Upper lobe of left lung (tissue), 6 donors: ENCODE measurements at regions not wholly inside any gene's neighbourhood (a gene's known extent, or its start where the extent isn't known, plus 50 kb on each side); places are given as distances from the start of the nearest gene placed in this dataset.

Experiments used
- ATAC-seq, 2 donors: fragments of 200-7000 bp; cut with Tn5 transposase; one replicate each; pipeline ENCODE4 v1.9.1; 2022; ENCODE audit warnings: mild to moderate bottlenecking in 2 of 2, moderate library complexity in 2 of 2; ENCODE audit not compliant: low FRiP score in 2 of 2
- DNase-seq, 2 donors: peaks; one replicate each; pipeline ENCODE4 v3.0.0-alpha.2; 2019 to 2020
- H3K27ac ChIP-seq, 4 donors: fragments of 200-600 bp; sonication (generic); one replicate each; pipeline ENCODE4 v1.5.1; 2016 to 2019
- H3K27me3 ChIP-seq, 4 donors: fragments of 200-600 bp; sonication (generic); one replicate each; pipeline ENCODE4 v1.5.1; 2017 to 2019
- H3K36me3 ChIP-seq, 4 donors: fragments of 200-600 bp; sonication (generic); one replicate each; pipeline ENCODE4 v1.5.1; 2016 to 2019
- H3K4me1 ChIP-seq, 4 donors: fragments of 200-600 bp; sonication (generic); one replicate each; pipeline ENCODE4 v1.5.1; 2018 to 2019
- H3K4me3 ChIP-seq, 4 donors: fragments of 200-600 bp; sonication (generic); one replicate each; pipeline ENCODE4 v1.5.1; 2017 to 2019; ENCODE audit warnings: mild to moderate bottlenecking in 2 of 4, moderate library complexity in 1 of 4
- H3K9me3 ChIP-seq, 4 donors: fragments of 200-600 bp; sonication (generic); one replicate each; pipeline ENCODE4 v1.5.1; 2018 to 2019
- EP300 ChIP-seq, 4 donors: sonication (generic); formaldehyde crosslinking; IDR thresholded peaks; one replicate each; pipeline ENCODE4 v1.5.1; 2017; ENCODE audit warnings: antibody characterized with exemption in 4 of 4, control low read depth in 2 of 4
- POLR2A ChIP-seq, 4 donors: fragments of 450-650 bp; IDR thresholded peaks; one replicate each; pipeline ENCODE4 v1.5.1; 2016 to 2017; ENCODE audit warnings: antibody characterized with exemption in 4 of 4, mild to moderate bottlenecking in 2 of 4
- POLR2AphosphoS5 ChIP-seq, 2 donors: sonication (generic); formaldehyde crosslinking; IDR thresholded peaks; one replicate each; pipeline ENCODE4 v1.5.1; 2017; ENCODE audit warnings: antibody characterized with exemption in 2 of 2
- WGBS, 2 donors: methylation state at CpG; one replicate each; pipeline ENCODE4 v1.1.5; 2017 to 2018; 5-methylcytosine and 5-hydroxymethylcytosine counted together
- TF ChIP-seq, protein P1 (sequence below), 6 experiments: fragments of 450-650 bp in 4 of 6; fragments of 200-600 bp in 2 of 6; sonication (generic) in 2 of 6; IDR thresholded peaks; one replicate each; pipeline ENCODE4 v1.5.1; 2016 to 2019; ENCODE audit warnings: antibody characterized with exemption in 6 of 6
- donor health status: DM: no; HTN: no; CAD: no; lungs with moderate emphysema.
- donor health status: DM: no; HTN: yes; CAD: no; lungs with severe emphysema.

- Histone ChIP-seq H3K36me3 (no peaks in the 10 kb centered on the region), H3K4me3 (no peak overlapping the region), H3K4me1 (no peaks in the 10 kb centered on the region), H3K27ac (no peak overlapping the region), H3K27me3 (no peaks in the 10 kb centered on the region), H3K9me3 (no peaks in the 10 kb centered on the region)
- no peak for DNase-seq
- 77 to 82% methylated on average over 1 of the region's 1 CpG for WGBS, 2 donors
- ATAC-seq, result no peak
- TF ChIP-seq EP300 (IDR thresholded peaks at IDR 0.05) (no peak), POLR2A (IDR thresholded peaks at IDR 0.05) (no peak), POLR2AphosphoS5 (IDR thresholded peaks at IDR 0.05) (no peak)
- TF ChIP-seq, protein P1, sequence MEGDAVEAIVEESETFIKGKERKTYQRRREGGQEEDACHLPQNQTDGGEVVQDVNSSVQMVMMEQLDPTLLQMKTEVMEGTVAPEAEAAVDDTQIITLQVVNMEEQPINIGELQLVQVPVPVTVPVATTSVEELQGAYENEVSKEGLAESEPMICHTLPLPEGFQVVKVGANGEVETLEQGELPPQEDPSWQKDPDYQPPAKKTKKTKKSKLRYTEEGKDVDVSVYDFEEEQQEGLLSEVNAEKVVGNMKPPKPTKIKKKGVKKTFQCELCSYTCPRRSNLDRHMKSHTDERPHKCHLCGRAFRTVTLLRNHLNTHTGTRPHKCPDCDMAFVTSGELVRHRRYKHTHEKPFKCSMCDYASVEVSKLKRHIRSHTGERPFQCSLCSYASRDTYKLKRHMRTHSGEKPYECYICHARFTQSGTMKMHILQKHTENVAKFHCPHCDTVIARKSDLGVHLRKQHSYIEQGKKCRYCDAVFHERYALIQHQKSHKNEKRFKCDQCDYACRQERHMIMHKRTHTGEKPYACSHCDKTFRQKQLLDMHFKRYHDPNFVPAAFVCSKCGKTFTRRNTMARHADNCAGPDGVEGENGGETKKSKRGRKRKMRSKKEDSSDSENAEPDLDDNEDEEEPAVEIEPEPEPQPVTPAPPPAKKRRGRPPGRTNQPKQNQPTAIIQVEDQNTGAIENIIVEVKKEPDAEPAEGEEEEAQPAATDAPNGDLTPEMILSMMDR (IDR thresholded peaks at IDR 0.05), result no peak
Observed at GRCh38 chr6:81226957-81227356, 525.5 kb downstream of the TENT5A start.

- no peaks in the 10 kb centered on the region for H3K4me1 ChIP-seq
- no peak for ATAC-seq
- WGBS, 2 donors, result 69 to 83% methylated on average over 2 to 3 of the region's 3 CpGs
- DNase-seq, result no peak
- no peak overlapping the region for H3K27ac ChIP-seq
- H3K9me3 ChIP-seq, result peaks cover 0 to 9% (median 0%) of the 10 kb centered on the region in 4 donors
- H3K4me3 ChIP-seq, result no peak overlapping the region
- H3K27me3 ChIP-seq, result no peaks in the 10 kb centered on the region
- no peak for TF ChIP-seq POLR2A (IDR thresholded peaks at IDR 0.05)
- TF ChIP-seq EP300 (IDR thresholded peaks at IDR 0.05), result no peak
- TF ChIP-seq POLR2AphosphoS5 (IDR thresholded peaks at IDR 0.05), result no peak
- TF ChIP-seq, protein P1 (IDR thresholded peaks at IDR 0.05), result no peak
- no peaks in the 10 kb centered on the region for H3K36me3 ChIP-seq
Observed at GRCh38 chr6:81216668-81217067, 535.8 kb downstream of the TENT5A start.

DNA sequence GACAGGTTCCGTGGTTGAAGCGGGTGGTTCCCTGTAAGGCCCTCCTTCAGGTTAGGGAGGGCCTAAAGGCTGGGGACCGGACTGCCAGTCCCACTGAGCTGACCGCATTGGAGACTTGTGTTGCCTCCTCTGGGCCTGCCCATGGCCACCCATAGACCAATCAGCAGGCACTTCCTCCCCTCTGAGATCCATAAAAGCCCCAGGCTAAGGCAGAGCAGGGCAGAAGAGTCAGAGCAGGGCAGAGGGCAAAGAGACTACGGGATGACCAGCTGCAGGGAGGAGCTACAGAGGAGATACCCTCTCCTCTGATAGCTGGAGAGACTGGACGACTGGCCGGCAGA is 537.4 kb downstream of the TENT5A start:
- ATAC-seq (peak in 1 of 2 donors; percentile 14), DNase-seq (no peak)
- no peak overlapping the region for H3K4me3 ChIP-seq
- no peak overlapping the region for H3K27ac ChIP-seq
- no peaks in the 10 kb centered on the region for H3K4me1 ChIP-seq
- 84% methylated on average over 7 of the region's 7 CpGs; no CpG with 5 or more reads in 1 of the 2 donors for WGBS, 2 donors
- TF ChIP-seq POLR2A (IDR thresholded peaks at IDR 0.05) (no peak), POLR2AphosphoS5 (IDR thresholded peaks at IDR 0.05) (no peak), EP300 (IDR thresholded peaks at IDR 0.05) (no peak)
- TF ChIP-seq, protein P1 (IDR thresholded peaks at IDR 0.05), result no peak
- no peaks in the 10 kb centered on the region for H3K27me3 ChIP-seq
- peaks cover 0 to 9% (median 0%) of the 10 kb centered on the region in 4 donors for H3K9me3 ChIP-seq
- no peaks in the 10 kb centered on the region for H3K36me3 ChIP-seq

DNA sequence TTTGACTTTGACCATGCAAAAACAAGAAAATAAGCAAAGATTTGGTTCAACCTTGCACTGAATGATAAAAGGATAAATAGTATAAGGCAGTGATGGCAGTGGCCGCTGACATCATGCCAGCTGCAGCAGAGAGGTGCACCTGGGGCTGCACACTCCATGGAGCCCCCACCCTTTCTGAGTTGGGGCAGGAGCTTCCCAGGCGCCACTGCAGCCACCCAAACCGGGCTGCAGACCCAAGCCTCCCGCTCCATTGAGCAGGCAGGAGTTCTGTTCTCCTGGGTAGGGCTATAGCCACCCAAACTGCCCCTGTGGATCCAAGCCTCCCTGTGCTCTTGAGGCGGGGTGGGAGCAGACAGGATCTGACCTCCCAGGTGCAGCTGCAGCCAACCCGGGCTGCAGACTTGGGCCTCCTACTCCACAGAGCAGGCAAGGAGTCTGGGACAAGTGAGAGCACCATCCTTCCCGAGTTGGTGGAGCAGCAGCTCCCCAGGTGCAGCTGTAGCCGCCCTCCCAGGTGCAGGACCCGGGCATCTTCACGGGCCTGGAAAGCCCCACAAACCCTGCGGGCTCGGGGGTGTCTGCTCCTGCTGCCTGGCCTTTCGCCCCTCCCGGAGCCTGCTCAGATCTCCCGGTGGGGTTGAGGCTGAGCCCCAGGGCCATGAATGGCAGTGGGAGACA is 537.9 kb downstream of the TENT5A start:
- peaks cover 0 to 9% (median 0%) of the 10 kb centered on the region in 4 donors for H3K9me3 ChIP-seq
- H3K36me3 ChIP-seq, result no peaks in the 10 kb centered on the region
- no peaks in the 10 kb centered on the region for H3K27me3 ChIP-seq
- TF ChIP-seq POLR2A (IDR thresholded peaks at IDR 0.05) (no peak), POLR2AphosphoS5 (IDR thresholded peaks at IDR 0.05) (no peak), EP300 (IDR thresholded peaks at IDR 0.05) (no peak)
- TF ChIP-seq, protein P1 (IDR thresholded peaks at IDR 0.05), result no peak
- H3K4me1 ChIP-seq, result no peaks in the 10 kb centered on the region
- 86 to 87% methylated on average over 7 to 14 of the region's 15 CpGs for WGBS, 2 donors
- ATAC-seq (peak; percentile 24 to 46), DNase-seq (peak in 1 of 2 donors; percentile 59)
- no peak overlapping the region for H3K4me3 ChIP-seq
- no peak overlapping the region for H3K27ac ChIP-seq

DNA sequence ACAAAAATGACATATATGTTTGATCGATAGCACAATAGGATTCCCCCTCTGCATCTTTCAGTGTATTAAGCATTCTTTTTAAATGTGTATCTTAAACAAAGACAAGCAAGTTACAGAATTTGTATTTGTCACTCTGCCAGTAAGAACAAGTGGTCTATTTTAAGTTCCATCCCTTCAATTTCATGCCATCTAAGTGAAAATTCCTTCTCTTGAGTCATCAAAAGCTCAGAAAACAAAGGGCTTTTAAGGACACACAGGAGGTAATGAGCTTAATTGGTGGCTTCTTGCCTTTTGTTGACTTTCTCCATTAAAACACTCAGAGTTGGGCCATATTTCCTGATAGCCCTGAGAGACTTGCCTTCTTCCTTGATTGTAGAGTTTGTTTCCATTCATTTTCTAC is 547.8 kb downstream of the TENT5A start:
- H3K9me3 ChIP-seq, result peaks cover 0 to 9% (median 3%) of the 10 kb centered on the region in 4 donors
- no peak overlapping the region for H3K4me3 ChIP-seq
- 81 to 85% methylated on average over 1 of the region's 1 CpG for WGBS, 2 donors
- no peak for TF ChIP-seq EP300 (IDR thresholded peaks at IDR 0.05)
- TF ChIP-seq POLR2AphosphoS5 (IDR thresholded peaks at IDR 0.05), result no peak
- TF ChIP-seq, protein P1 (IDR thresholded peaks at IDR 0.05), result no peak
- no peak for TF ChIP-seq POLR2A (IDR thresholded peaks at IDR 0.05)
- no peaks in the 10 kb centered on the region for H3K4me1 ChIP-seq
- DNase-seq (no peak), ATAC-seq (no peak)
- no peaks in the 10 kb centered on the region for H3K36me3 ChIP-seq
- no peaks in the 10 kb centered on the region for H3K27me3 ChIP-seq
- H3K27ac ChIP-seq, result no peak overlapping the region
